Left lung (tissue), 4 donors: ENCODE measurements at regions not wholly inside any gene's neighbourhood (a gene's known extent, or its start where the extent isn't known, plus 50 kb on each side); places are given as distances from the start of the nearest gene placed in this dataset.

Experiments used
- ATAC-seq: fragments of 200-7000 bp; cut with Tn5 transposase; one replicate; pipeline ENCODE4 v1.9.1; 2020; ENCODE audit warnings: moderate library complexity
- DNase-seq, 4 donors: peaks; one replicate each; pipeline ENCODE4 v3.0.0-alpha.2; 2013 to 2020
- H3K27ac ChIP-seq, 2 donors: fragments of 200-600 bp; sonication (generic) in 1 of 2; one replicate each; pipeline versions ENCODE4 v1.5.0 to v1.8.0; 2020 to 2021
- H3K27me3 ChIP-seq, 2 donors: fragments of 200-600 bp; sonication (generic) in 1 of 2; one replicate each; pipeline versions ENCODE4 v1.5.0 to v1.8.0; 2020 to 2021
- H3K36me3 ChIP-seq, 2 donors: fragments of 200-600 bp; sonication (generic) in 1 of 2; one replicate each; pipeline versions ENCODE4 v1.5.0 to v1.8.0; 2020 to 2021
- H3K4me1 ChIP-seq, 2 donors: fragments of 200-600 bp; one replicate each; pipeline ENCODE4 v1.8.0; 2021
- H3K4me3 ChIP-seq, 2 donors: fragments of 200-600 bp; sonication (generic) in 1 of 2; one replicate each; pipeline versions ENCODE4 v1.5.0 to v1.8.0; 2020 to 2021; ENCODE audit warnings: mild to moderate bottlenecking in 1 of 2
- H3K9me3 ChIP-seq, 2 donors: fragments of 200-600 bp; sonication (generic) in 1 of 2; one replicate each; pipeline versions ENCODE4 v1.5.0 to v1.8.0; 2020 to 2021
- CTCF ChIP-seq, 2 donors: fragments of 200-600 bp; sonication (generic) in 1 of 2; IDR thresholded peaks; one replicate each; pipeline versions ENCODE4 v1.5.0 to v1.8.0; 2021; ENCODE audit warnings: antibody characterized with exemption in 2 of 2
- intact Hi-C, 2 donors: fragments of 100-400 bp; cut with DNase I; formaldehyde crosslinking; loops; one replicate each; pipeline versions ENCODE4 v1.11.2 to v1.14.2; 2022
- donor health status: DM: no; HTN: yes; CAD: no.
- donor health status: DM: no; HTN: no; CAD: no.

DNA sequence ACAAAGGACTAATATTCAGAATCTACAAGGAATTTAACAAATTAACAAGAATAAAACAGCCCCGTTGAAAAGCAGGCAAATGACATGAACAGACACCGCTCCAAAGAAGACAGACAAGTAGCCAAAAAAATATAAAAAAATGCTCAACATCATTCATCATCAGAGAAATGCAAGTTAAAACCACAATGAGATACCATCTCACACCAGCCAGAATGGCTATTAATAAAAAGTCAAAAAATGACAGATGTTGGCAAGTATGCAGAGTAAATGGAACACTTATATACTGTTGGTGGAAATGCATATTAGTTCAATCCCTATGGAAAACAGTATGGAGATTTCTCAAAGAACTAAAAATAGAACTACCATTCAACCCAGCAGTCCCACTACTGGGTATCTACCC is 302.7 kb upstream of the RGMB start:
- ATAC-seq (no peak), DNase-seq (no peak)
- Histone ChIP-seq H3K4me1 (no peaks in the 10 kb centered on the region), H3K9me3 (no peaks in the 10 kb centered on the region), H3K36me3 (no peaks in the 10 kb centered on the region), H3K27me3 (no peaks in the 10 kb centered on the region), H3K4me3 (no peak overlapping the region), H3K27ac (no peak overlapping the region)
- TF ChIP-seq CTCF (IDR thresholded peaks at IDR 0.05) = no peak
- intact Hi-C loops = no loop called here

DNA sequence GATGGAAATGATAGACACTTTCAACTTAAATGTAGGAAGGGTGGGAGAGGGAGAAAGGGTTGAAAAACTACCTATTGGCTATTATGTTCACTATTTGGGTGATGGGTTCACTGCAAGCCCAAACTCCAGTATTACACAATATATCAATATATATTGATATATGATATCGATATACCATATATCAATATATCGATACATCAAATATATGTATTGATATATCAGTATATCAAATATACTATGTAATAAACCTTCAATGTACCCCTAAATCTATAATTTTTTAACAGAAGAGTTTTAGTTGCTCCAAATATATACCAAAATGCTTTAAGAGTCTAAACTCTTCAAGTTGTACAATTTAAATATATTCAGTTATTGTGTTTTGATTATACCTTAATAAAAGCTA is 302.0 kb upstream of the RGMB start:
- Histone ChIP-seq H3K9me3 (no peaks in the 10 kb centered on the region), H3K4me1 (no peaks in the 10 kb centered on the region), H3K27me3 (no peaks in the 10 kb centered on the region), H3K36me3 (no peaks in the 10 kb centered on the region), H3K27ac (no peak overlapping the region), H3K4me3 (no peak overlapping the region)
- ATAC-seq = no peak
- no peak for TF ChIP-seq CTCF (IDR thresholded peaks at IDR 0.05)
- intact Hi-C loops = no loop called here
- DNase-seq = no peak

GRCh38 chr5:98474216-98474615 is 299.2 kb upstream of the RGMB start:
- Histone ChIP-seq H3K27me3 (no peaks in the 10 kb centered on the region), H3K4me3 (no peak overlapping the region), H3K27ac (no peak overlapping the region), H3K36me3 (no peaks in the 10 kb centered on the region), H3K9me3 (no peaks in the 10 kb centered on the region), H3K4me1 (no peaks in the 10 kb centered on the region)
- DNase-seq = no peak
- intact Hi-C loops = no loop called here
- ATAC-seq = no peak
- no peak for TF ChIP-seq CTCF (IDR thresholded peaks at IDR 0.05)

- Histone ChIP-seq H3K27ac (no peak overlapping the region), H3K36me3 (no peaks in the 10 kb centered on the region), H3K27me3 (no peaks in the 10 kb centered on the region), H3K4me3 (no peak overlapping the region), H3K9me3 (no peaks in the 10 kb centered on the region), H3K4me1 (no peaks in the 10 kb centered on the region)
- TF ChIP-seq CTCF (IDR thresholded peaks at IDR 0.05) = no peak
- ATAC-seq (no peak), DNase-seq (no peak)
- intact Hi-C loops = no loop called here
Measured at GRCh38 chr5:98474782-98475181, 298.7 kb upstream of the RGMB start.

GRCh38 chr5:98482321-98483300 is 290.9 kb upstream of the RGMB start:
- no peaks in the 10 kb centered on the region for H3K4me1 ChIP-seq
- TF ChIP-seq CTCF (IDR thresholded peaks at IDR 0.05) = no peak
- no peak overlapping the region for H3K4me3 ChIP-seq
- no peak overlapping the region for H3K27ac ChIP-seq
- DNase-seq (no peak), ATAC-seq (no peak)
- H3K27me3 ChIP-seq = no peaks in the 10 kb centered on the region
- intact Hi-C loops = no loop called here
- H3K9me3 ChIP-seq = no peaks in the 10 kb centered on the region
- no peaks in the 10 kb centered on the region for H3K36me3 ChIP-seq
